Mesenchymal stem cell (in vitro differentiated cells and primary cell): ENCODE measurements at regions not wholly inside any gene's neighbourhood (a gene's known extent, or its start where the extent isn't known, plus 50 kb on each side); places are given as distances from the start of the nearest gene placed in this dataset.

Source experiments
- DNase-seq: peaks from one replicate; pipeline ENCODE4 v3.0.0-alpha.2; 2013
- H2AFZ ChIP-seq: one replicate; pipeline ENCODE4 v1.6.1; 2013; ENCODE audit warnings: low read depth, mild to moderate bottlenecking, control low read depth, inconsistent platforms, low read length, moderate library complexity
- H2AK5ac ChIP-seq: 2 replicates; pipeline ENCODE4 v1.6.1; 2013; ENCODE audit warnings: low read length, moderate library complexity, mild to moderate bottlenecking, inconsistent platforms; ENCODE audit not compliant: severe bottlenecking
- H2BK120ac ChIP-seq: one replicate; pipeline ENCODE4 v1.6.1; 2013; ENCODE audit warnings: low read depth, mild to moderate bottlenecking, inconsistent platforms, low read length, moderate library complexity
- H2BK12ac ChIP-seq, 2 experiments: one replicate each; pipeline ENCODE4 v1.6.1; 2013; ENCODE audit warnings: inconsistent platforms in 2 of 2, low read length in 2 of 2, mild to moderate bottlenecking in 2 of 2, moderate library complexity in 2 of 2, control low read depth in 1 of 2
- H2BK15ac ChIP-seq: one replicate; pipeline ENCODE4 v1.6.1; 2013; ENCODE audit warnings: mild to moderate bottlenecking, low read depth, inconsistent platforms; ENCODE audit not compliant: poor library complexity, severe bottlenecking
- H2BK5ac ChIP-seq: 2 replicates; pipeline ENCODE4 v1.6.1; 2013; ENCODE audit warnings: low read depth, mild to moderate bottlenecking, low read length, control low read depth, inconsistent platforms; ENCODE audit not compliant: poor library complexity, severe bottlenecking
- H3K14ac ChIP-seq, 2 experiments: one replicate each; pipeline ENCODE4 v1.6.1; 2013; ENCODE audit warnings: inconsistent platforms in 2 of 2, low read length in 2 of 2, control low read depth in 1 of 2, mild to moderate bottlenecking in 1 of 2, moderate library complexity in 1 of 2
- H3K18ac ChIP-seq, 2 experiments: one replicate each; pipeline ENCODE4 v1.6.1; 2013; ENCODE audit warnings: inconsistent platforms in 2 of 2, low read length in 2 of 2, control low read depth in 1 of 2, low read depth in 1 of 2, mild to moderate bottlenecking in 1 of 2
- H3K23ac ChIP-seq, 2 experiments: one replicate each; pipeline ENCODE4 v1.6.1; 2013; ENCODE audit warnings: inconsistent platforms in 2 of 2, low read length in 2 of 2, mild to moderate bottlenecking in 2 of 2, moderate library complexity in 2 of 2, control low read depth in 1 of 2
- H3K27ac ChIP-seq: 2 replicates; pipeline ENCODE4 v1.5.1; 2013; ENCODE audit warnings: mild to moderate bottlenecking, moderate library complexity, low read length, control low read depth, inconsistent platforms; ENCODE audit not compliant: poor library complexity, severe bottlenecking
- H3K27me3 ChIP-seq, 2 experiments: 2 replicates each; pipeline versions ENCODE4 v1.6.1 to v1.7.0; 2013; ENCODE audit warnings: low read length in 2 of 2, mild to moderate bottlenecking in 2 of 2, moderate library complexity in 2 of 2, control low read depth in 1 of 2, inconsistent platforms in 1 of 2; ENCODE audit not compliant: control insufficient read depth in 1 of 2, insufficient read depth in 1 of 2
- H3K36me3 ChIP-seq, 2 experiments: 2 replicates each; pipeline versions ENCODE4 v1.6.1 to v1.7.0; 2013; ENCODE audit warnings: low read length in 2 of 2, control low read depth in 1 of 2, inconsistent platforms in 1 of 2, low read depth in 1 of 2, mild to moderate bottlenecking in 1 of 2; ENCODE audit not compliant: insufficient read depth in 2 of 2, control insufficient read depth in 1 of 2
- H3K4ac ChIP-seq, 2 experiments: one replicate each; pipeline ENCODE4 v1.6.1; 2013; ENCODE audit warnings: inconsistent platforms in 2 of 2, low read length in 2 of 2, mild to moderate bottlenecking in 2 of 2, moderate library complexity in 2 of 2, control low read depth in 1 of 2, low read depth in 1 of 2
- H3K4me1 ChIP-seq: 2 replicates; pipeline ENCODE4 v1.6.1; 2013; ENCODE audit warnings: low read depth, low read length, control low read depth; ENCODE audit not compliant: control insufficient read depth, insufficient read depth
- H3K4me2 ChIP-seq: 2 replicates; pipeline ENCODE4 v1.6.1; 2013; ENCODE audit warnings: low read length, mild to moderate bottlenecking, inconsistent platforms; ENCODE audit not compliant: poor library complexity, severe bottlenecking
- H3K4me3 ChIP-seq, 2 experiments: 2 replicates each; pipeline versions ENCODE4 v1.5.1 to v1.7.0; 2013; ENCODE audit warnings: low read length in 2 of 2, mild to moderate bottlenecking in 2 of 2, control low read depth in 1 of 2, low read depth in 1 of 2; ENCODE audit not compliant: insufficient read depth in 1 of 2
- H3K79me1 ChIP-seq: replicated peaks from 2 replicates; pipeline ENCODE4 v1.6.1; 2013; ENCODE audit warnings: mild to moderate bottlenecking, control low read depth, low read length, inconsistent platforms; ENCODE audit not compliant: poor library complexity, severe bottlenecking
- H3K9ac ChIP-seq: 2 replicates; pipeline ENCODE4 v1.7.0; 2013; ENCODE audit warnings: mild to moderate bottlenecking, low read length, moderate library complexity
- H3K9me3 ChIP-seq: 2 replicates; pipeline ENCODE4 v1.7.0; 2013; ENCODE audit warnings: mild to moderate bottlenecking, low read length; ENCODE audit not compliant: control insufficient read depth
- H4K8ac ChIP-seq: one replicate; pipeline ENCODE4 v1.6.1; 2013; ENCODE audit warnings: inconsistent platforms, mild to moderate bottlenecking, low read length, moderate library complexity
- H4K91ac ChIP-seq: one replicate; pipeline ENCODE4 v1.6.1; 2013; ENCODE audit warnings: mild to moderate bottlenecking, low read length, inconsistent platforms
- WGBS: methylation state at CpG from one replicate; pipeline ENCODE4 v1.1.7; 2013; ENCODE audit warnings: mixed read lengths; 5-methylcytosine and 5-hydroxymethylcytosine counted together

- Histone ChIP-seq H3K4ac (no peak overlapping the region), H3K4me3 (no peak overlapping the region), H3K79me1 (no peaks in the 10 kb centered on the region), H3K14ac (no peak overlapping the region), H4K8ac (no peak overlapping the region), H3K9ac (no peak overlapping the region), H4K91ac (no peak overlapping the region), H3K23ac (no peak overlapping the region), H2BK120ac (no peak overlapping the region), H3K4me2 (no peak overlapping the region), H2BK15ac (no peak overlapping the region), H2BK12ac (no peak overlapping the region), H3K27me3 (peaks cover 0 to 29% of the 10 kb centered on the region in 2 experiments), H2AFZ (no peak overlapping the region), H3K18ac (no peak overlapping the region), H2BK5ac (no peak overlapping the region), H3K4me1 (no peaks in the 10 kb centered on the region), H3K36me3 (no peaks in the 10 kb centered on the region), H2AK5ac (no peak overlapping the region), H3K27ac (no peak overlapping the region), H3K9me3 (no peaks in the 10 kb centered on the region)
- 56% methylated on average over 7 of the region's 7 CpGs for WGBS
- no peak for DNase-seq
Measured at GRCh38 chr18:75554176-75554575, 126.7 kb upstream of the SMIM21 start.

- Histone ChIP-seq H3K18ac (no peak overlapping the region), H2AK5ac (no peak overlapping the region), H3K4me1 (no peaks in the 10 kb centered on the region), H2AFZ (no peak overlapping the region), H3K27me3 (peaks cover 0 to 34% of the 10 kb centered on the region in 2 experiments), H3K36me3 (no peaks in the 10 kb centered on the region), H3K9ac (no peak overlapping the region), H4K8ac (no peak overlapping the region), H2BK15ac (no peak overlapping the region), H3K23ac (no peak overlapping the region), H3K9me3 (no peaks in the 10 kb centered on the region), H2BK120ac (no peak overlapping the region), H4K91ac (no peak overlapping the region), H3K4me3 (no peak overlapping the region), H2BK12ac (no peak overlapping the region), H3K14ac (no peak overlapping the region), H3K27ac (no peak overlapping the region), H3K4ac (no peak overlapping the region), H3K4me2 (no peak overlapping the region), H2BK5ac (no peak overlapping the region), H3K79me1 (no peaks in the 10 kb centered on the region)
- DNase-seq = no peak
- 85% methylated on average over 8 of the region's 8 CpGs for WGBS
Measured at GRCh38 chr18:75553021-75553420, 125.5 kb upstream of the SMIM21 start.

GRCh38 chr18:75551071-75551470 lies 123.6 kb upstream of the SMIM21 start:
- Histone ChIP-seq H2BK5ac (no peak overlapping the region), H3K14ac (no peak overlapping the region), H3K9ac (no peak overlapping the region), H2BK15ac (no peak overlapping the region), H2AK5ac (no peak overlapping the region), H3K36me3 (no peaks in the 10 kb centered on the region), H3K27ac (no peak overlapping the region), H4K8ac (no peak overlapping the region), H2BK120ac (no peak overlapping the region), H3K27me3 (peaks cover 0 to 34% of the 10 kb centered on the region in 2 experiments), H3K23ac (no peak overlapping the region), H3K18ac (no peak overlapping the region), H3K9me3 (no peaks in the 10 kb centered on the region), H2AFZ (no peak overlapping the region), H3K79me1 (no peaks in the 10 kb centered on the region), H3K4me2 (no peak overlapping the region), H2BK12ac (no peak overlapping the region), H3K4me3 (no peak overlapping the region), H3K4ac (no peak overlapping the region), H3K4me1 (no peaks in the 10 kb centered on the region), H4K91ac (no peak overlapping the region)
- DNase-seq = no peak
- WGBS = 65% methylated on average over 4 of the region's 4 CpGs

- Histone ChIP-seq H2BK12ac (no peak overlapping the region), H3K18ac (no peak overlapping the region), H3K4me3 (no peak overlapping the region), H4K91ac (no peak overlapping the region), H3K36me3 (no peaks in the 10 kb centered on the region), H3K27me3 (peaks cover 0 to 40% of the 10 kb centered on the region in 2 experiments), H3K4ac (no peak overlapping the region), H2BK5ac (no peak overlapping the region), H2BK15ac (no peak overlapping the region), H2AFZ (no peak overlapping the region), H3K27ac (no peak overlapping the region), H4K8ac (no peak overlapping the region), H3K4me2 (no peak overlapping the region), H3K14ac (no peak overlapping the region), H3K79me1 (no peaks in the 10 kb centered on the region), H3K4me1 (no peaks in the 10 kb centered on the region), H3K23ac (no peak overlapping the region), H3K9ac (no peak overlapping the region), H2AK5ac (no peak overlapping the region), H2BK120ac (no peak overlapping the region), H3K9me3 (no peaks in the 10 kb centered on the region)
- DNase-seq = no peak
- WGBS = 88% methylated on average over 8 of the region's 10 CpGs
Measured at GRCh38 chr18:75548353-75548905, 120.9 kb upstream of the SMIM21 start.
